Fibroblast of mammary gland (primary cell): ENCODE measurements at regions not wholly inside any gene's neighbourhood (a gene's known extent, or its start where the extent isn't known, plus 50 kb on each side); places are given as distances from the start of the nearest gene placed in this dataset.
A peak's percentile ranks its signal among the peaks of the same experiment; 100 is the strongest.

Experiments used
- DNase-seq: peaks from one replicate; pipeline ENCODE4 v3.0.0-alpha.2; 2010; ENCODE audit warnings: low read depth
- H3K4me3 ChIP-seq: 2 replicates; pipeline ENCODE4 v1.5.1; 2011; ENCODE audit warnings: low read depth, mild to moderate bottlenecking, low read length, moderate library complexity; ENCODE audit not compliant: control insufficient read depth
- TF ChIP-seq, protein P1 (sequence below): conservative IDR thresholded peaks from 2 replicates; pipeline ENCODE4 v1.5.1; 2011; ENCODE audit warnings: low read depth, low read length, inconsistent platforms; ENCODE audit not compliant: control insufficient read depth, insufficient read depth

GRCh38 chr12:86929962-86930361, 673.8 kb upstream of the MGAT4C start:
- H3K4me3 ChIP-seq: no peak overlapping the region
- DNase-seq: peak; percentile 25
- TF ChIP-seq, protein P1, sequence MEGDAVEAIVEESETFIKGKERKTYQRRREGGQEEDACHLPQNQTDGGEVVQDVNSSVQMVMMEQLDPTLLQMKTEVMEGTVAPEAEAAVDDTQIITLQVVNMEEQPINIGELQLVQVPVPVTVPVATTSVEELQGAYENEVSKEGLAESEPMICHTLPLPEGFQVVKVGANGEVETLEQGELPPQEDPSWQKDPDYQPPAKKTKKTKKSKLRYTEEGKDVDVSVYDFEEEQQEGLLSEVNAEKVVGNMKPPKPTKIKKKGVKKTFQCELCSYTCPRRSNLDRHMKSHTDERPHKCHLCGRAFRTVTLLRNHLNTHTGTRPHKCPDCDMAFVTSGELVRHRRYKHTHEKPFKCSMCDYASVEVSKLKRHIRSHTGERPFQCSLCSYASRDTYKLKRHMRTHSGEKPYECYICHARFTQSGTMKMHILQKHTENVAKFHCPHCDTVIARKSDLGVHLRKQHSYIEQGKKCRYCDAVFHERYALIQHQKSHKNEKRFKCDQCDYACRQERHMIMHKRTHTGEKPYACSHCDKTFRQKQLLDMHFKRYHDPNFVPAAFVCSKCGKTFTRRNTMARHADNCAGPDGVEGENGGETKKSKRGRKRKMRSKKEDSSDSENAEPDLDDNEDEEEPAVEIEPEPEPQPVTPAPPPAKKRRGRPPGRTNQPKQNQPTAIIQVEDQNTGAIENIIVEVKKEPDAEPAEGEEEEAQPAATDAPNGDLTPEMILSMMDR: no peak

DNA sequence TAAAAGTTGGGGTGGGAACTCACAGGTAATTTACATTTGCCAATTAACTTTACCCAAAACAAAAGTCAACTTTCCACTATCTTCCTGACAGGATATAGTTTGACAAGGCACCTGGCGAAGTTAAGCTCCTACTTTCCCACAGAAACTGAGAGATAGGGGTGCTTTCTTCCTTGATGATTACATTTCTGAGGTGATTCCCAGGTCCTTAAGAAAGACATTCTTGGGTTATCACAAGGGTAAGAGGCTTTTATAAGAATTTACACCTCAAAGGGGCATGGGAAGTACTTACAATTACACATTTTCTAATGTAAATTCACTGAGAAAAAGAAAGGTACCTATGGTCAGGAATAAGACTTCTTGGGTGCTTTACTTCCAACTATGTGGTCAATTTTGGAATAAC, 660.9 kb upstream of the MGAT4C start:
- no peak for DNase-seq
- TF ChIP-seq, protein P1: no peak
- H3K4me3 ChIP-seq: no peak overlapping the region

DNA sequence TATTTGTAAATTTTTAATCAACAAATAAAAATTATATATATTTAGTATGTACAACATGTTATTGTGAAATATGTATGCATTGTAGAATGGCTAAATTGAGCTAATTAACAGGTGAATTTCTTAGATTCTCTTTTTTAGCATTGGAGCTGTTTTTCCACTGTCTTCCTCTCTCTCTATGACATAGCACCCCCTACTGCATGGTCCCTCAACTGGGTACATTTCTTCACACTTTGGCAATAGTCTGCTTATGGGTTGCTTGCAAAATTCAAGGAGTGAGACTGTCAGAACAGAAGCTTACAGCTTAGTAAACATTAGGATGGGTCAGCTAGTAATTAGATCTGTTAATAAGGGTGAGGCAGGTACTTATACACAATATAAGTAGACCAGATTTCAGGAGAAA, 658.5 kb upstream of the MGAT4C start:
- no peak overlapping the region for H3K4me3 ChIP-seq
- TF ChIP-seq, protein P1: peak; percentile 49
- DNase-seq: peak; percentile 52

- H3K4me3 ChIP-seq: no peak overlapping the region
- DNase-seq: no peak
- TF ChIP-seq, protein P1: no peak
Observed at GRCh38 chr12:86911973-86912372, 655.8 kb upstream of the MGAT4C start.

DNA sequence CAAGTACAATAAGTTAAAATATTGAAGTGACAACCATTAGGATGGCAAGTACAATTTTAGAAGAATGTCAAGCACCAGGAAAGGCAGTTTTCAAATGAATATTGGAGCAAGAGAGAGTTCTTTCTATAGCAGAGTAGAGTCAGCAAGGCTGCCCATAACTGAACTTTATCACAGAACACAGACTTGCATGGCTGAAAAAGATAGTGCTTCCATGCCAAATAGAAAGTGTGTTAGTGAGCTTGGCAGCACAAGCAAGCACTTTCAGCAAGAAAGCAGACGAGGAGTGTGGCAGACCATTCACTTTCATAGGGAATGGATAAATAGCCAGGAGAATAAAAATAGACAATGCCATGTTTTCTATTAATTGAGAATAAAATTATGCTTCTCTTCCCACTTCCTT, 647.0 kb upstream of the MGAT4C start:
- no peak for DNase-seq
- TF ChIP-seq, protein P1: no peak
- no peak overlapping the region for H3K4me3 ChIP-seq

DNA sequence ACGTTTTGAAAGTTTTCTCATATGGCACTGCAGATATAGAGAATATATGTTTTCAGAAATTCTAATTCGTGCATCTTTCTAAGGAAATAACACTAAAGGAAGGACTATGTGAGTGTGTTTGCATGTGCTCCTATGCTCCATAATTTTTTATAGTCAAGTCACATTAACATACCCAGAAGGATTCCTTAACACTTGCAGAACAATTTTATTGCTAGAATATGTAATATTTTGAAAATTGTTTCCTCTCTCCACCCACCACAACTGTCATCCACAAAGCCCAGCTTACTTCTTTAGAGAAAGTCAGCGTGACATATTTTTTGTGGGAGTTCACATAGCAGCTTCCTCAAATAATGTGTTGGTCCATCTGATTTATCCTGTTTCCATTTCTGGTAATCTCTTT, 604.6 kb upstream of the MGAT4C start:
- TF ChIP-seq, protein P1: no peak

DNA sequence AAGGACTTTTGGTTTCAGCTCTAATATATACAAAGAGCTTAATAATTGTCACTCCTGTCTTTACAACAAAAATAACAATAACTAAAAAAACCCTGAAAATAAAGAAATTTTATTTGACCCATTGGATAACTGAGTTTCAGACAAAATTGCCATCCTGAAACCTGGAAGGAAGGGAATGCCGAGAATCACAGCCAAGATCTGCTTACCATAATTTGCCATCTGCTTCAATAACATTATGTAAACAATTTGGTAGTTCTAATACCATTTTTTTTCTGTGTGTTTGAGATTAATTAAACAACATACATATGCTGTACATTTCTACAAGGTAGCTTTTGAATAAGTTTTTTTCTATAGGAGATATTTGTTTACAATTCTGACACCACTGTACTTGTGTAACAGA, 596.3 kb upstream of the MGAT4C start:
- no peak overlapping the region for H3K4me3 ChIP-seq
- DNase-seq: no peak
- TF ChIP-seq, protein P1: no peak

More for the DNA sequence above, 604.6 kb upstream of the MGAT4C start:
- DNase-seq: no peak
- no peak overlapping the region for H3K4me3 ChIP-seq
